H9 (cell line): ENCODE measurements at regions not wholly inside any gene's neighbourhood (a gene's known extent, or its start where the extent isn't known, plus 50 kb on each side); places are given as distances from the start of the nearest gene placed in this dataset.

Experiments used
- DNase-seq: peaks from one replicate; pipeline ENCODE4 v3.0.0-alpha.2; 2017
- H2AFZ ChIP-seq: one replicate; pipeline ENCODE4 v1.6.1; 2013; ENCODE audit warnings: mild to moderate bottlenecking, low read length, control low read depth, moderate library complexity
- H2AK5ac ChIP-seq: 2 replicates; pipeline ENCODE4 v1.6.1; 2013; ENCODE audit warnings: low read length, control low read depth, mixed read lengths; ENCODE audit not compliant: insufficient read length
- H2BK120ac ChIP-seq: one replicate; pipeline ENCODE4 v1.6.1; 2013; ENCODE audit warnings: low read depth, mild to moderate bottlenecking, low read length, control low read depth, inconsistent platforms; ENCODE audit not compliant: poor library complexity, severe bottlenecking
- H2BK12ac ChIP-seq: 2 replicates; pipeline ENCODE4 v1.6.1; 2013; ENCODE audit warnings: low read length, control low read depth, mixed read lengths, low read depth; ENCODE audit not compliant: insufficient read length
- H2BK15ac ChIP-seq: 2 replicates; pipeline ENCODE4 v1.6.1; 2013; ENCODE audit warnings: low read depth, low read length, control low read depth
- H2BK20ac ChIP-seq: one replicate; pipeline ENCODE4 v1.6.1; 2013; ENCODE audit warnings: low read depth, mild to moderate bottlenecking, low read length, control low read depth, inconsistent platforms; ENCODE audit not compliant: poor library complexity, severe bottlenecking
- H2BK5ac ChIP-seq: 2 replicates; pipeline ENCODE4 v1.6.1; 2013; ENCODE audit warnings: low read length, control low read depth, mixed read lengths; ENCODE audit not compliant: insufficient read length
- H3K14ac ChIP-seq: 2 replicates; pipeline ENCODE4 v1.6.1; 2013; ENCODE audit warnings: low read length, control low read depth; ENCODE audit not compliant: insufficient read depth
- H3K18ac ChIP-seq: 2 replicates; pipeline ENCODE4 v1.6.1; 2013; ENCODE audit warnings: low read depth, mild to moderate bottlenecking, mixed read lengths, low read length, control low read depth; ENCODE audit not compliant: insufficient read length
- H3K23ac ChIP-seq: 2 replicates; pipeline ENCODE4 v1.6.1; 2013; ENCODE audit warnings: low read length, control low read depth, mixed read lengths, low read depth; ENCODE audit not compliant: insufficient read length
- H3K23me2 ChIP-seq: 2 replicates; pipeline ENCODE4 v1.6.1; 2013; ENCODE audit warnings: low read depth, mild to moderate bottlenecking, mixed read lengths, low read length, control low read depth; ENCODE audit not compliant: insufficient read length, poor library complexity, severe bottlenecking
- H3K27ac ChIP-seq: 2 replicates; pipeline ENCODE4 v1.5.1; 2013; ENCODE audit warnings: low read length, control low read depth, mixed read lengths, low read depth; ENCODE audit not compliant: insufficient read length
- H3K27me3 ChIP-seq: 2 replicates; pipeline ENCODE4 v1.6.1; 2013; ENCODE audit warnings: low read length, control low read depth, inconsistent platforms; ENCODE audit not compliant: insufficient read depth
- H3K4ac ChIP-seq: 2 replicates; pipeline ENCODE4 v1.6.1; 2013; ENCODE audit warnings: low read depth, mild to moderate bottlenecking, control low read depth, inconsistent platforms, low read length, moderate library complexity
- H3K4me1 ChIP-seq: 2 replicates; pipeline ENCODE4 v1.6.1; 2013; ENCODE audit warnings: low read length, control low read depth, inconsistent platforms; ENCODE audit not compliant: insufficient read depth
- H3K4me2 ChIP-seq: 2 replicates; pipeline ENCODE4 v1.6.1; 2013; ENCODE audit warnings: low read length, control low read depth, mixed read lengths; ENCODE audit not compliant: insufficient read length, insufficient read depth
- H3K56ac ChIP-seq: 2 replicates; pipeline ENCODE4 v1.6.1; 2013; ENCODE audit warnings: low read depth, mild to moderate bottlenecking, mixed read lengths, low read length, control low read depth; ENCODE audit not compliant: insufficient read length
- H3K79me1 ChIP-seq: 2 replicates; pipeline ENCODE4 v1.6.1; 2013; ENCODE audit warnings: low read depth, mild to moderate bottlenecking, moderate library complexity, low read length, control low read depth, inconsistent platforms; ENCODE audit not compliant: insufficient read depth, poor library complexity, severe bottlenecking
- H3K79me2 ChIP-seq: 2 replicates; pipeline ENCODE4 v1.6.1; 2013; ENCODE audit warnings: low read length, control low read depth, inconsistent platforms; ENCODE audit not compliant: insufficient read depth
- H3K9ac ChIP-seq: 2 replicates; pipeline ENCODE4 v1.6.1; 2013; ENCODE audit warnings: low read length, control low read depth, mixed read lengths; ENCODE audit not compliant: insufficient read length; ENCODE audit errors: extremely low read depth
- H3K9me3 ChIP-seq: one replicate; pipeline ENCODE4 v1.6.1; 2013; ENCODE audit warnings: low read depth, low read length, inconsistent platforms; ENCODE audit not compliant: control insufficient read depth
- H3T11ph ChIP-seq: one replicate; pipeline ENCODE4 v1.6.1; 2013; ENCODE audit warnings: mild to moderate bottlenecking, low read length, control low read depth, inconsistent platforms
- H4K20me1 ChIP-seq: one replicate; pipeline ENCODE4 v1.6.1; 2013; ENCODE audit not compliant: control insufficient read depth, insufficient read length, insufficient read depth
- H4K5ac ChIP-seq: 2 replicates; pipeline ENCODE4 v1.6.1; 2013; ENCODE audit warnings: low read depth, mild to moderate bottlenecking, mixed read lengths, low read length, control low read depth; ENCODE audit not compliant: insufficient read length
- H4K8ac ChIP-seq: replicated peaks from 2 replicates; pipeline ENCODE4 v1.6.1; 2013; ENCODE audit warnings: low read length, control low read depth, mixed read lengths, low read depth; ENCODE audit not compliant: insufficient read length
- H4K91ac ChIP-seq: 2 replicates; pipeline ENCODE4 v1.6.1; 2013; ENCODE audit warnings: low read depth, mild to moderate bottlenecking, moderate library complexity, mixed read lengths, low read length, control low read depth; ENCODE audit not compliant: insufficient read length
- H3K27ac Mint-ChIP-seq, 3 experiments: 2 replicates in 2 of 3; 3 replicates in 1 of 3; pipeline ENCODE4 v1.8.0; 2020 to 2021; ENCODE audit warnings: mixed read lengths in 3 of 3, mild to moderate bottlenecking in 1 of 3, moderate library complexity in 1 of 3
- H3K27me3 Mint-ChIP-seq: 2 replicates; pipeline ENCODE4 v1.8.0; 2021; ENCODE audit warnings: low read depth, mild to moderate bottlenecking, moderate library complexity, mixed read lengths
- H3K36me3 Mint-ChIP-seq, 3 experiments: 2 replicates in 2 of 3; 3 replicates in 1 of 3; pipeline ENCODE4 v1.8.0; 2020 to 2021; ENCODE audit warnings: low read depth in 3 of 3, mixed read lengths in 3 of 3; ENCODE audit not compliant: insufficient read depth in 1 of 3
- H3K4me1 Mint-ChIP-seq, 2 experiments: 2 replicates each; pipeline ENCODE4 v1.8.0; 2020; ENCODE audit warnings: mixed read lengths in 2 of 2
- H3K4me3 Mint-ChIP-seq, 2 experiments: 2 replicates in 1 of 2; 3 replicates in 1 of 2; pipeline ENCODE4 v1.8.0; 2020 to 2021; ENCODE audit warnings: mild to moderate bottlenecking in 2 of 2, mixed read lengths in 2 of 2, moderate library complexity in 1 of 2
- H3K9me3 Mint-ChIP-seq, 2 experiments: 2 replicates in 1 of 2; 3 replicates in 1 of 2; pipeline ENCODE4 v1.8.0; 2020; ENCODE audit warnings: mild to moderate bottlenecking in 2 of 2, mixed read lengths in 2 of 2, moderate library complexity in 1 of 2
- WGBS: extraction: QIAGEN DNeasy Blood & Tissue Kit; methylation state at CpG from one replicate; pipeline ENCODE4 v1.1.7; 2013; ENCODE audit warnings: missing lambda C conversion rate, low lambda C conversion rate, mixed read lengths; ENCODE audit not compliant: insufficient read length; ENCODE audit errors: extremely low coverage; 5-methylcytosine and 5-hydroxymethylcytosine counted together
- TF ChIP-seq, protein P1 (sequence below): fragments of 200-600 bp; sonication (generic); conservative IDR thresholded peaks from 3 replicates; pipeline ENCODE4 v1.8.0; 2021; ENCODE audit warnings: antibody characterized with exemption, mild to moderate bottlenecking

- no peak overlapping the region for H3K27ac ChIP-seq
These were observed 646.0 kb upstream of the PITX2 start for GRCh38 chr4:111268769-111269414.

More at GRCh38 chr4:111268769-111269414, 646.0 kb upstream of the PITX2 start:
- Histone ChIP-seq H3K4me1 (no peaks in the 10 kb centered on the region), H3K27me3 (no peaks in the 10 kb centered on the region), H3K79me1 (no peaks in the 10 kb centered on the region), H2BK20ac (no peak overlapping the region), H3K4ac (no peak overlapping the region), H3K14ac (no peak overlapping the region), H2AK5ac (no peak overlapping the region), H3K9me3 (no peaks in the 10 kb centered on the region), H3T11ph (no peak overlapping the region), H3K4me2 (no peak overlapping the region), H2BK15ac (no peak overlapping the region), H3K18ac (no peak overlapping the region), H4K91ac (no peak overlapping the region), H2BK5ac (no peak overlapping the region), H3K9ac (no peak overlapping the region), H2BK12ac (no peak overlapping the region), H3K56ac (no peak overlapping the region), H2AFZ (no peak overlapping the region), H4K20me1 (no peaks in the 10 kb centered on the region), H3K23me2 (no peaks in the 10 kb centered on the region), H4K5ac (no peak overlapping the region), H3K79me2 (no peaks in the 10 kb centered on the region), H3K23ac (no peak overlapping the region), H4K8ac (no peak overlapping the region), H2BK120ac (no peak overlapping the region)
- no peaks in the 10 kb centered on the region for H3K36me3 Mint-ChIP-seq
- no peak for DNase-seq
- H3K27me3 Mint-ChIP-seq = no peaks in the 10 kb centered on the region
- no CpG with 5 or more reads among the region's 2 CpGs for WGBS
- no peak overlapping the region for H3K4me3 Mint-ChIP-seq
- TF ChIP-seq, protein P1, sequence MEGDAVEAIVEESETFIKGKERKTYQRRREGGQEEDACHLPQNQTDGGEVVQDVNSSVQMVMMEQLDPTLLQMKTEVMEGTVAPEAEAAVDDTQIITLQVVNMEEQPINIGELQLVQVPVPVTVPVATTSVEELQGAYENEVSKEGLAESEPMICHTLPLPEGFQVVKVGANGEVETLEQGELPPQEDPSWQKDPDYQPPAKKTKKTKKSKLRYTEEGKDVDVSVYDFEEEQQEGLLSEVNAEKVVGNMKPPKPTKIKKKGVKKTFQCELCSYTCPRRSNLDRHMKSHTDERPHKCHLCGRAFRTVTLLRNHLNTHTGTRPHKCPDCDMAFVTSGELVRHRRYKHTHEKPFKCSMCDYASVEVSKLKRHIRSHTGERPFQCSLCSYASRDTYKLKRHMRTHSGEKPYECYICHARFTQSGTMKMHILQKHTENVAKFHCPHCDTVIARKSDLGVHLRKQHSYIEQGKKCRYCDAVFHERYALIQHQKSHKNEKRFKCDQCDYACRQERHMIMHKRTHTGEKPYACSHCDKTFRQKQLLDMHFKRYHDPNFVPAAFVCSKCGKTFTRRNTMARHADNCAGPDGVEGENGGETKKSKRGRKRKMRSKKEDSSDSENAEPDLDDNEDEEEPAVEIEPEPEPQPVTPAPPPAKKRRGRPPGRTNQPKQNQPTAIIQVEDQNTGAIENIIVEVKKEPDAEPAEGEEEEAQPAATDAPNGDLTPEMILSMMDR = no peak
- peaks cover 5 to 8% of the 10 kb centered on the region in 2 experiments; a peak in 2 of 4 replicates for H3K4me1 Mint-ChIP-seq
- no peaks in the 10 kb centered on the region for H3K9me3 Mint-ChIP-seq
- no peak overlapping the region for H3K27ac Mint-ChIP-seq
